ENCODE measurements at regions not wholly inside any gene's neighbourhood (a gene's known extent, or its start where the extent isn't known, plus 50 kb on each side); places are given as distances from the start of the nearest gene placed in this dataset.

- DNase-seq (no peak), FAIRE-seq (no peak)
- H3K4me3 ChIP-seq (ENCODE audit: low read length in 3 of 3), result no peak overlapping the region
- intact Hi-C loops (cut with DNase I), result no loop called here
- H3K36me3 ChIP-seq (ENCODE audit: control insufficient read depth in 2 of 3, insufficient read depth in 3 of 3, low read length in 3 of 3), result no peaks in the 10 kb centered on the region
- H3K4me1 ChIP-seq (ENCODE audit: control insufficient read depth in 2 of 3, insufficient read depth in 2 of 3, low read depth in 1 of 3, low read length in 3 of 3), result no peaks in the 10 kb centered on the region
- H3K27ac ChIP-seq (ENCODE audit: low read depth in 2 of 2, low read length in 2 of 2), result no peak overlapping the region
- peaks cover 0 to 4% (median 0%) of the 10 kb centered on the region in 3 donors for H3K9me3 ChIP-seq (ENCODE audit: control insufficient read depth in 2 of 3, insufficient read depth in 1 of 3, low read length in 3 of 3)
- no peaks in the 10 kb centered on the region for H3K27me3 ChIP-seq (ENCODE audit: control insufficient read depth, insufficient read depth, low read length)
- TF ChIP-seq CTCF (IDR thresholded peaks at IDR 0.05; ENCODE audit: borderline replicate concordance, extremely low read depth, insufficient read depth), result no peak
- H3K9ac ChIP-seq (ENCODE audit: low read length in 3 of 3), result no peak overlapping the region
Observed at GRCh38 chr20:51301026-51301425, 241.5 kb downstream of the NFATC2 start.

- DNase-seq (no peak), FAIRE-seq (no peak)
- TF ChIP-seq CTCF (IDR thresholded peaks at IDR 0.05; ENCODE audit: borderline replicate concordance, extremely low read depth, insufficient read depth), result no peak
- H3K9ac ChIP-seq (ENCODE audit: low read length in 3 of 3), result no peak overlapping the region
- no peaks in the 10 kb centered on the region for H3K4me1 ChIP-seq (ENCODE audit: control insufficient read depth in 2 of 3, insufficient read depth in 2 of 3, low read depth in 1 of 3, low read length in 3 of 3)
- intact Hi-C loops (cut with DNase I), result no loop called here
- H3K27me3 ChIP-seq (ENCODE audit: control insufficient read depth, insufficient read depth, low read length), result no peaks in the 10 kb centered on the region
- H3K27ac ChIP-seq (ENCODE audit: low read depth in 2 of 2, low read length in 2 of 2), result no peak overlapping the region
- H3K4me3 ChIP-seq (ENCODE audit: low read length in 3 of 3), result no peak overlapping the region
- H3K9me3 ChIP-seq (ENCODE audit: control insufficient read depth in 2 of 3, insufficient read depth in 1 of 3, low read length in 3 of 3), result peaks cover 0 to 4% (median 0%) of the 10 kb centered on the region in 3 donors
- no peaks in the 10 kb centered on the region for H3K36me3 ChIP-seq (ENCODE audit: control insufficient read depth in 2 of 3, insufficient read depth in 3 of 3, low read length in 3 of 3)
Observed at GRCh38 chr20:51300104-51300503, 242.4 kb downstream of the NFATC2 start.

GRCh38 chr20:51299413-51299812, 243.1 kb downstream of the NFATC2 start:
- FAIRE-seq, result no peak
- intact Hi-C loops (cut with DNase I), result no loop called here
- DNase-seq, result no peak
- Histone ChIP-seq H3K4me1 (ENCODE audit: control insufficient read depth in 2 of 3, insufficient read depth in 2 of 3, low read depth in 1 of 3, low read length in 3 of 3) (no peaks in the 10 kb centered on the region), H3K27me3 (ENCODE audit: control insufficient read depth, insufficient read depth, low read length) (no peaks in the 10 kb centered on the region), H3K27ac (ENCODE audit: low read depth in 2 of 2, low read length in 2 of 2) (no peak overlapping the region), H3K9ac (ENCODE audit: low read length in 3 of 3) (no peak overlapping the region), H3K36me3 (ENCODE audit: control insufficient read depth in 2 of 3, insufficient read depth in 3 of 3, low read length in 3 of 3) (no peaks in the 10 kb centered on the region), H3K9me3 (ENCODE audit: control insufficient read depth in 2 of 3, insufficient read depth in 1 of 3, low read length in 3 of 3) (peaks cover 0 to 3% (median 0%) of the 10 kb centered on the region in 3 donors), H3K4me3 (ENCODE audit: low read length in 3 of 3) (no peak overlapping the region)
- no peak for TF ChIP-seq CTCF (IDR thresholded peaks at IDR 0.05; ENCODE audit: borderline replicate concordance, extremely low read depth, insufficient read depth)

- DNase-seq (no peak), FAIRE-seq (no peak)
- no peaks in the 10 kb centered on the region for H3K9me3 ChIP-seq (ENCODE audit: control insufficient read depth in 2 of 3, insufficient read depth in 1 of 3, low read length in 3 of 3)
- no peaks in the 10 kb centered on the region for H3K27me3 ChIP-seq (ENCODE audit: control insufficient read depth, insufficient read depth, low read length)
- no peak overlapping the region for H3K4me3 ChIP-seq (ENCODE audit: low read length in 3 of 3)
- TF ChIP-seq CTCF (IDR thresholded peaks at IDR 0.05; ENCODE audit: borderline replicate concordance, extremely low read depth, insufficient read depth), result no peak
- H3K36me3 ChIP-seq (ENCODE audit: control insufficient read depth in 2 of 3, insufficient read depth in 3 of 3, low read length in 3 of 3), result no peaks in the 10 kb centered on the region
- no peak overlapping the region for H3K9ac ChIP-seq (ENCODE audit: low read length in 3 of 3)
- no peaks in the 10 kb centered on the region for H3K4me1 ChIP-seq (ENCODE audit: control insufficient read depth in 2 of 3, insufficient read depth in 2 of 3, low read depth in 1 of 3, low read length in 3 of 3)
- intact Hi-C loops (cut with DNase I), result no loop called here
- H3K27ac ChIP-seq (ENCODE audit: low read depth in 2 of 2, low read length in 2 of 2), result no peak overlapping the region
Observed at GRCh38 chr20:51298141-51298749, 244.3 kb downstream of the NFATC2 start.
